Body of pancreas (tissue), 4 donors: ENCODE measurements at regions not wholly inside any gene's neighbourhood (a gene's known extent, or its start where the extent isn't known, plus 50 kb on each side); places are given as distances from the start of the nearest gene placed in this dataset.

Experiments
- ATAC-seq: fragments of 150-250 bp; one replicate; pipeline ENCODE4 v1.9.1; 2016
- DNase-seq, 4 donors: peaks; one replicate each; pipeline ENCODE4 v3.0.0-alpha.2; 2019
- H3K27ac ChIP-seq, 4 donors: fragments of 200-600 bp; sonication (generic); 1 replicate in 3 of 4; 2 replicates in 1 of 4; pipeline versions ENCODE4 v1.5.1 to v1.6.1; 2016 to 2019; ENCODE audit warnings: mild to moderate bottlenecking in 1 of 4, mixed read lengths in 1 of 4, moderate library complexity in 1 of 4
- H3K27me3 ChIP-seq, 2 donors: fragments of 200-600 bp; sonication (generic); one replicate each; pipeline ENCODE4 v1.6.0; 2016; ENCODE audit warnings: mild to moderate bottlenecking in 1 of 2
- H3K36me3 ChIP-seq, 2 donors: fragments of 200-600 bp; sonication (generic); replicated peaks in 1 of 2; 2 replicates each; pipeline ENCODE4 v1.5.1; 2016; ENCODE audit warnings: low read depth in 2 of 2; ENCODE audit not compliant: insufficient read depth in 1 of 2
- H3K4me1 ChIP-seq: fragments of 200-600 bp; sonication (generic); one replicate; pipeline ENCODE4 v1.6.0; 2016
- H3K4me3 ChIP-seq, 2 donors: fragments of 200-600 bp; sonication (generic); 1 replicate in 1 of 2; 2 replicates in 1 of 2; pipeline ENCODE4 v1.5.1; 2016 to 2019
- H3K9me3 ChIP-seq, 3 donors: fragments of 200-600 bp; sonication (generic); 1 replicate in 2 of 3; 2 replicates in 1 of 3; pipeline ENCODE4 v1.5.1; 2016
- POLR2A ChIP-seq, 3 donors: fragments of 450-650 bp; IDR thresholded peaks; one replicate each; pipeline ENCODE4 v1.6.1; 2016; ENCODE audit warnings: antibody characterized with exemption in 3 of 3, mild to moderate bottlenecking in 2 of 3
- WGBS, 2 donors: methylation state at CpG; one replicate each; pipeline ENCODE4 v1.1.5; 2017; 5-methylcytosine and 5-hydroxymethylcytosine counted together
- intact Hi-C: fragments of 100-400 bp; cut with DNase I; formaldehyde crosslinking; loops from one replicate; pipeline ENCODE4 v1.15.1; 2023
- TF ChIP-seq, protein P1 (sequence below), 7 experiments: fragments of 450-650 bp in 4 of 7; fragments of 200-600 bp in 3 of 7; sonication (generic) in 3 of 7; IDR thresholded peaks; one replicate each; pipeline ENCODE4 v1.5.1; 2016 to 2019; ENCODE audit warnings: antibody characterized with exemption in 7 of 7

DNA sequence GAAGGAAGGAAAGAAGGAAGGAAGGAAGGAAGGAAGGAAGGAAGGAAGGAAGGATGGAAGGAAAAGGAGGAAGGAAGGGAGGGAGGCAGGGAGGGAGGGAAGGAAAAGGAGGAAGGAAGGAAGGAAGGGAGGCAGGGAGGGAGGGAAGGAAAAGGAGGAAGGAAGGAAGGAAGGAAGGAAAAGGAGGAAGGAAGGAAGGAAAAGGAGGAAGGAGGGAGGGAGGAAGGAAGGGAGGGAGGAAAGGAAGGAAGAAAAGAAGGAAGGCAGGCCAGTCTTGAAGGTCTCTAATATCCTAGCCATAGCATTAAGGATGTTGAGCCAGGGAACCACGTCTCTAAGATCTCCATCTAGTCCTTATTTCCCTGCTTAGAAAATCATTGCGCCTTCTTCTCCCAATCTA lies 78.8 kb downstream of the TMPRSS5 start:
- DNase-seq (no peak), ATAC-seq (no peak)
- 85 to 93% methylated on average over 2 of the region's 2 CpGs for WGBS, 2 donors
- TF ChIP-seq POLR2A (IDR thresholded peaks at IDR 0.05) = no peak
- TF ChIP-seq, protein P1, sequence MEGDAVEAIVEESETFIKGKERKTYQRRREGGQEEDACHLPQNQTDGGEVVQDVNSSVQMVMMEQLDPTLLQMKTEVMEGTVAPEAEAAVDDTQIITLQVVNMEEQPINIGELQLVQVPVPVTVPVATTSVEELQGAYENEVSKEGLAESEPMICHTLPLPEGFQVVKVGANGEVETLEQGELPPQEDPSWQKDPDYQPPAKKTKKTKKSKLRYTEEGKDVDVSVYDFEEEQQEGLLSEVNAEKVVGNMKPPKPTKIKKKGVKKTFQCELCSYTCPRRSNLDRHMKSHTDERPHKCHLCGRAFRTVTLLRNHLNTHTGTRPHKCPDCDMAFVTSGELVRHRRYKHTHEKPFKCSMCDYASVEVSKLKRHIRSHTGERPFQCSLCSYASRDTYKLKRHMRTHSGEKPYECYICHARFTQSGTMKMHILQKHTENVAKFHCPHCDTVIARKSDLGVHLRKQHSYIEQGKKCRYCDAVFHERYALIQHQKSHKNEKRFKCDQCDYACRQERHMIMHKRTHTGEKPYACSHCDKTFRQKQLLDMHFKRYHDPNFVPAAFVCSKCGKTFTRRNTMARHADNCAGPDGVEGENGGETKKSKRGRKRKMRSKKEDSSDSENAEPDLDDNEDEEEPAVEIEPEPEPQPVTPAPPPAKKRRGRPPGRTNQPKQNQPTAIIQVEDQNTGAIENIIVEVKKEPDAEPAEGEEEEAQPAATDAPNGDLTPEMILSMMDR (IDR thresholded peaks at IDR 0.05) = no peak
- no peaks in the 10 kb centered on the region for H3K27me3 ChIP-seq
- intact Hi-C loops = no loop called here
- peaks cover 8% of the 10 kb centered on the region for H3K4me1 ChIP-seq
- H3K27ac ChIP-seq = no peak overlapping the region
- no peak overlapping the region for H3K4me3 ChIP-seq
- no peaks in the 10 kb centered on the region for H3K9me3 ChIP-seq
- no peaks in the 10 kb centered on the region for H3K36me3 ChIP-seq

DNA sequence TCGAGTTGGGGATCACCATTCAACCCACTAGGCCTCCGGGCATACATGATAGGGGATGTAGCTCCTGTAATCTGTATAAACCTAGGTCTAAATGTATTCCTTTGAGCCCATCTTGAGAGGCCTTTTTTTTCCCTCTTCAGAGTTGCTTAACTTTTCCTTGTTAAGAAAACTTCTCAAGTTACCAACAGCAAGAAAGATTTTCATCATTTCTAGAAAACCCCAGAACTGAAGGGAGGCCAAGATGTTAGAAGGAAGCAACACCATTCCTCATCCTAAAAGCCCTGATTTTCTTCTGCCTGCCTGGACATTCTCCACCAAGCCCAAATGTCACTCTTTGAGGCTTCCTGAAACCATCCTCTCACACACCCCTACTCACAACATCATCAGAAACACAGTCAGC lies 79.4 kb downstream of the TMPRSS5 start:
- no peak overlapping the region for H3K27ac ChIP-seq
- H3K9me3 ChIP-seq = no peaks in the 10 kb centered on the region
- no peak for DNase-seq
- TF ChIP-seq POLR2A (IDR thresholded peaks at IDR 0.05) = no peak
- TF ChIP-seq, protein P1 (IDR thresholded peaks at IDR 0.05) = no peak
- peaks cover 8% of the 10 kb centered on the region for H3K4me1 ChIP-seq
- no peaks in the 10 kb centered on the region for H3K27me3 ChIP-seq
- H3K36me3 ChIP-seq = no peaks in the 10 kb centered on the region
- intact Hi-C loops = no loop called here
- no peak overlapping the region for H3K4me3 ChIP-seq
- WGBS, 2 donors = 85 to 90% methylated on average over 2 of the region's 2 CpGs
- ATAC-seq = no peak

DNA sequence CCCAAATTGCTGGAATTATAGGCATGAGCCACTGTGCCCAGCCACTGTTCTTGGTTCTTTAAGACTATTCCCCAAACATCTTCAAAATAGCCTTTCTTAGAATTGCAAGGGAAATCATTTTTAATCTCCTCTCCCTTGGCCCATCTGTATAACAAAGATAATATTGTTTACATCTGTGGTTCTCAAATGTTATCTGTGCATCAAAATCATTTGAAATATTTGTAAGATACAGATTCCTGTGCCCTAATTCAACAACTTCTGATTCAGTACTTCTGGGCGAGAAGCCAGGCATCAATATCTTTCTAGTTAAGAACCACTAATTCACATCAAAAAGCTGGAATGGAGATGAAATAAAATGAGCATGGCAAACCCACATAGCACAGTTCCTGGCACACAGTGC lies 83.0 kb downstream of the TMPRSS5 start:
- peaks cover 0 to 6% (median 0%) of the 10 kb centered on the region in 3 donors for H3K9me3 ChIP-seq
- H3K27ac ChIP-seq = no peak overlapping the region
- intact Hi-C loops = no loop called here
- H3K4me3 ChIP-seq = no peak overlapping the region
- H3K4me1 ChIP-seq = no peaks in the 10 kb centered on the region
- WGBS, 2 donors = 67 to 77% methylated on average over 1 of the region's 1 CpG
- TF ChIP-seq POLR2A (IDR thresholded peaks at IDR 0.05) = no peak
- TF ChIP-seq, protein P1 (IDR thresholded peaks at IDR 0.05) = no peak
- no peak for ATAC-seq
- H3K36me3 ChIP-seq = no peaks in the 10 kb centered on the region
- DNase-seq = no peak
- no peaks in the 10 kb centered on the region for H3K27me3 ChIP-seq

DNA sequence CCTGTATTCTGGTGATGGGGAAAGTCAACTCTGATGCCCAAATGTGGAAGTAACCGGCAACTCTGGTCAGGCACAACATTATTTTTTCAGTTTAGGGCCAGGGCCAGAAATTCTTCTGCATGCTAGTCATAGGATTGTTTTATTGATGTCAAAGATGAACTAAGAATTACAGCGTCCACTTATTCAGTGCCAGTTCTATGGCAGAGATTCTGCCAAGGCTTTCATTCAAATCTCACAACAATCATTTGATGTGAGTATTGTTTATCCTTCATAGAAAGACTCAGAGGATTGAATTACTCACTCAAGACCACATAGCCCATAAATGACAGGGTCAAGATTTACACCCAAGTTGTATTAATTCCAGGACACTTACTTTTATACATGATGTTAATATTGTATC lies 87.7 kb downstream of the TMPRSS5 start:
- Histone ChIP-seq H3K4me3 (no peak overlapping the region), H3K4me1 (no peaks in the 10 kb centered on the region), H3K9me3 (peaks cover 0 to 6% (median 0%) of the 10 kb centered on the region in 3 donors), H3K27ac (no peak overlapping the region), H3K36me3 (no peaks in the 10 kb centered on the region), H3K27me3 (no peaks in the 10 kb centered on the region)
- ATAC-seq (no peak), DNase-seq (no peak)
- 74 to 91% methylated on average over 2 of the region's 2 CpGs for WGBS, 2 donors
- intact Hi-C loops = no loop called here
- TF ChIP-seq, protein P1 (IDR thresholded peaks at IDR 0.05) = no peak
- no peak for TF ChIP-seq POLR2A (IDR thresholded peaks at IDR 0.05)

DNA sequence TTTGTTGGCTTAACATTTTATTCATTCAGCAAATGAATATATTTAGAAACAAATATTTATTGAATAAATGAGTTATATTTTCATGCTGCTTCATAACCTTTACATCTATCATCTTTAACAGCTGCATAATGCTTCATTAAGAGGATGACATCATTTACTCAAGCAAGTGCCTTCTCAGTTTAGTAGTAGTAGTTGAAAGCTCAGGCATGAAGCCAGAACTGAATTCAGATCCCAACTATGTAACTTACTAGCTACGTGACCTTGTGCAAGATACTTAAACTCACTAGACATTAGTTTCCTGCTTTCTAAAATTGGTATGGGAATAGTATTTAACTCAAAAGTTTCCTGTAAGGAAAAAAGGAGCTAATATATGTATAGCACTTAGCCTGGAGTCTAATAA lies 90.3 kb downstream of the TMPRSS5 start:
- TF ChIP-seq, protein P1 (IDR thresholded peaks at IDR 0.05) = no peak
- no peak for TF ChIP-seq POLR2A (IDR thresholded peaks at IDR 0.05)
- DNase-seq = no peak
- H3K4me1 ChIP-seq = no peaks in the 10 kb centered on the region
- no peaks in the 10 kb centered on the region for H3K36me3 ChIP-seq
- no peak overlapping the region for H3K4me3 ChIP-seq
- ATAC-seq = no peak
- H3K27me3 ChIP-seq = no peaks in the 10 kb centered on the region
- H3K27ac ChIP-seq = no peak overlapping the region
- 22 to 39% methylated on average over 1 of the region's 1 CpG for WGBS, 2 donors
- intact Hi-C loops = no loop called here
- peaks cover 0 to under 1% (median 0%) of the 10 kb centered on the region in 3 donors for H3K9me3 ChIP-seq
